Sigmoid colon (tissue), 6 donors: ENCODE measurements at regions not wholly inside any gene's neighbourhood (a gene's known extent, or its start where the extent isn't known, plus 50 kb on each side); places are given as distances from the start of the nearest gene placed in this dataset.

Experiments used
- DNase-seq: peaks from one replicate; pipeline ENCODE4 v3.0.0-alpha.2; 2019
- H3K27ac ChIP-seq, 4 donors: fragments of 200-600 bp; sonication (generic); one replicate each; pipeline ENCODE4 v1.5.1; 2016 to 2019; ENCODE audit warnings: mild to moderate bottlenecking in 1 of 4
- H3K27me3 ChIP-seq, 3 donors: fragments of 200-600 bp; sonication (generic); one replicate each; pipeline ENCODE4 v1.5.1; 2019; ENCODE audit warnings: mild to moderate bottlenecking in 1 of 3
- H3K36me3 ChIP-seq, 4 donors: fragments of 200-600 bp; sonication (generic); one replicate each; pipeline ENCODE4 v1.5.1; 2016 to 2019
- H3K4me1 ChIP-seq, 4 donors: fragments of 200-600 bp; sonication (generic); one replicate each; pipeline ENCODE4 v1.5.1; 2017 to 2019
- H3K4me3 ChIP-seq, 4 donors: fragments of 200-600 bp; sonication (generic); one replicate each; pipeline ENCODE4 v1.5.1; 2017 to 2019; ENCODE audit warnings: mild to moderate bottlenecking in 2 of 4, moderate library complexity in 1 of 4
- H3K9me3 ChIP-seq, 4 donors: fragments of 200-600 bp in 3 of 4; sonication (generic) in 3 of 4; one replicate each; pipeline versions ENCODE4 v1.5.1 to v1.6.1; 2013 to 2019
- CTCF ChIP-seq, 4 experiments: fragments of 450-650 bp in 3 of 4; fragments of 200-600 bp in 1 of 4; IDR thresholded peaks; one replicate each; pipeline ENCODE4 v1.5.1; 2016 to 2019; ENCODE audit warnings: antibody characterized with exemption in 4 of 4, mild to moderate bottlenecking in 3 of 4, moderate library complexity in 2 of 4
- EP300 ChIP-seq, 4 donors: sonication (generic); formaldehyde crosslinking; IDR thresholded peaks; one replicate each; pipeline ENCODE4 v1.6.1; 2017; ENCODE audit warnings: antibody characterized with exemption in 4 of 4
- POLR2A ChIP-seq, 2 donors: fragments of 450-650 bp; IDR thresholded peaks; one replicate each; pipeline ENCODE4 v1.6.1; 2016; ENCODE audit warnings: antibody characterized with exemption in 2 of 2, mild to moderate bottlenecking in 2 of 2, moderate library complexity in 2 of 2
- POLR2AphosphoS5 ChIP-seq, 4 donors: sonication (generic); formaldehyde crosslinking; IDR thresholded peaks; one replicate each; pipeline ENCODE4 v1.6.1; 2017; ENCODE audit warnings: antibody characterized with exemption in 4 of 4
- WGBS, 2 donors: extraction: QIAGEN DNeasy Blood & Tissue Kit; methylation state at CpG; one replicate each; pipeline ENCODE4 v1.1.7; 2013; 5-methylcytosine and 5-hydroxymethylcytosine counted together
- intact Hi-C: fragments of 100-400 bp; cut with DNase I; formaldehyde crosslinking; loops from one replicate; pipeline ENCODE4 v1.15.1; 2023
- donor health status: healthy with polysubstance abuse.
- donor health status: healthy.

- no peaks in the 10 kb centered on the region for H3K9me3 ChIP-seq
- TF ChIP-seq POLR2A (IDR thresholded peaks at IDR 0.05), result no peak
- TF ChIP-seq POLR2AphosphoS5 (IDR thresholded peaks at IDR 0.05), result no peak
- TF ChIP-seq CTCF (IDR thresholded peaks at IDR 0.05), result no peak
- no peak for TF ChIP-seq EP300 (IDR thresholded peaks at IDR 0.05)
- intact Hi-C loops, result no loop called here
- H3K27ac ChIP-seq, result no peak overlapping the region
- DNase-seq, result no peak
- no peaks in the 10 kb centered on the region for H3K36me3 ChIP-seq
- WGBS, 2 donors, result 53 to 74% methylated on average over 4 of the region's 4 CpGs
- H3K27me3 ChIP-seq, result no peaks in the 10 kb centered on the region
- no peaks in the 10 kb centered on the region for H3K4me1 ChIP-seq
- H3K4me3 ChIP-seq, result no peak overlapping the region
Observed at GRCh38 chr11:36854875-36855274, 256.8 kb upstream of the RAG2 start.

- intact Hi-C loops, result no loop called here
- no peak overlapping the region for H3K4me3 ChIP-seq
- DNase-seq, result no peak
- no peak overlapping the region for H3K27ac ChIP-seq
- TF ChIP-seq POLR2A (IDR thresholded peaks at IDR 0.05) (no peak), CTCF (IDR thresholded peaks at IDR 0.05) (no peak), EP300 (IDR thresholded peaks at IDR 0.05) (no peak)
- no peaks in the 10 kb centered on the region for H3K27me3 ChIP-seq
- WGBS, 2 donors, result 51 to 65% methylated on average over 2 of the region's 2 CpGs
- peaks cover 0 to 3% (median 0%) of the 10 kb centered on the region in 4 donors for H3K4me1 ChIP-seq
- H3K36me3 ChIP-seq, result no peaks in the 10 kb centered on the region
- H3K9me3 ChIP-seq, result no peaks in the 10 kb centered on the region
Observed at GRCh38 chr11:36848660-36849059, 250.6 kb upstream of the RAG2 start.

GRCh38 chr11:36840378-36840777 lies 242.3 kb upstream of the RAG2 start:
- WGBS, 2 donors, result 87 to 90% methylated on average over 2 of the region's 2 CpGs
- Histone ChIP-seq H3K36me3 (no peaks in the 10 kb centered on the region), H3K27me3 (no peaks in the 10 kb centered on the region), H3K27ac (no peak overlapping the region), H3K9me3 (no peaks in the 10 kb centered on the region), H3K4me3 (no peak overlapping the region), H3K4me1 (no peaks in the 10 kb centered on the region)
- TF ChIP-seq CTCF (IDR thresholded peaks at IDR 0.05) (no peak), EP300 (IDR thresholded peaks at IDR 0.05) (no peak), POLR2AphosphoS5 (IDR thresholded peaks at IDR 0.05) (no peak), POLR2A (IDR thresholded peaks at IDR 0.05) (no peak)
- DNase-seq, result no peak
- intact Hi-C loops, result no loop called here

GRCh38 chr11:36837831-36838437 lies 239.9 kb upstream of the RAG2 start:
- intact Hi-C loops, result no loop called here
- WGBS, 2 donors, result 75 to 77% methylated on average over 1 of the region's 1 CpG
- TF ChIP-seq EP300 (IDR thresholded peaks at IDR 0.05), result no peak
- TF ChIP-seq CTCF (IDR thresholded peaks at IDR 0.05), result no peak
- no peak for TF ChIP-seq POLR2A (IDR thresholded peaks at IDR 0.05)
- TF ChIP-seq POLR2AphosphoS5 (IDR thresholded peaks at IDR 0.05), result no peak
- DNase-seq, result no peak
- Histone ChIP-seq H3K27ac (no peak overlapping the region), H3K27me3 (no peaks in the 10 kb centered on the region), H3K4me3 (no peak overlapping the region), H3K9me3 (no peaks in the 10 kb centered on the region), H3K4me1 (no peaks in the 10 kb centered on the region), H3K36me3 (no peaks in the 10 kb centered on the region)

GRCh38 chr11:36825251-36825650 lies 227.2 kb upstream of the RAG2 start:
- Histone ChIP-seq H3K27me3 (no peaks in the 10 kb centered on the region), H3K27ac (no peak overlapping the region), H3K36me3 (no peaks in the 10 kb centered on the region), H3K4me1 (no peaks in the 10 kb centered on the region), H3K9me3 (no peaks in the 10 kb centered on the region), H3K4me3 (no peak overlapping the region)
- no peak for DNase-seq
- TF ChIP-seq POLR2AphosphoS5 (IDR thresholded peaks at IDR 0.05) (no peak), CTCF (IDR thresholded peaks at IDR 0.05) (no peak), POLR2A (IDR thresholded peaks at IDR 0.05) (no peak), EP300 (IDR thresholded peaks at IDR 0.05) (no peak)
- WGBS, 2 donors, result 83 to 91% methylated on average over 10 of the region's 10 CpGs
- intact Hi-C loops, result no loop called here
